Activated CD8-positive, alpha-beta memory T cell treated with anti-CD3 and anti-CD28 coated beads, Interleukin-2, amount 50 U/mL, for 4 hours (primary cell): ENCODE measurements at regions not wholly inside any gene's neighbourhood (a gene's known extent, or its start where the extent isn't known, plus 50 kb on each side); places are given as distances from the start of the nearest gene placed in this dataset.

ENCODE experiments used
- DNase-seq: peaks from one replicate; pipeline ENCODE4 v3.0.0-alpha.2; 2020

GRCh38 chr2:105592288-105592687 is 152.4 kb upstream of the NCK2 start:
- DNase-seq: no peak

- DNase-seq: no peak
Measured at GRCh38 chr2:105590780-105591660, 153.7 kb upstream of the NCK2 start.

GRCh38 chr2:105588581-105588980 is 156.1 kb upstream of the NCK2 start:
- DNase-seq: no peak

GRCh38 chr2:105587637-105588036 is 157.1 kb upstream of the NCK2 start:
- no peak for DNase-seq

- no peak for DNase-seq
Measured at GRCh38 chr2:105584435-105585010, 160.2 kb upstream of the NCK2 start.

GRCh38 chr2:105582952-105583660 is 161.6 kb upstream of the NCK2 start:
- no peak for DNase-seq

- no peak for DNase-seq
Measured at GRCh38 chr2:105581555-105581944, 163.2 kb upstream of the NCK2 start.

- DNase-seq: no peak
Measured at GRCh38 chr2:105580870-105581554, 163.7 kb upstream of the NCK2 start.

GRCh38 chr2:105580216-105580615 is 164.5 kb upstream of the NCK2 start:
- DNase-seq: no peak

GRCh38 chr2:105578166-105578565 is 166.5 kb upstream of the NCK2 start:
- DNase-seq: no peak

GRCh38 chr2:105577762-105578161 is 166.9 kb upstream of the NCK2 start:
- DNase-seq: no peak

- no peak for DNase-seq
Measured at GRCh38 chr2:105576440-105577241, 168.1 kb upstream of the NCK2 start.

- DNase-seq: no peak
Measured at GRCh38 chr2:105576050-105576439, 168.7 kb upstream of the NCK2 start.

GRCh38 chr2:105575499-105576025 is 169.2 kb upstream of the NCK2 start:
- DNase-seq: no peak

GRCh38 chr2:105574796-105575344 is 169.8 kb upstream of the NCK2 start:
- DNase-seq: no peak

- DNase-seq: no peak
Measured at GRCh38 chr2:105573910-105574655, 170.6 kb upstream of the NCK2 start.

- DNase-seq: no peak
Measured at GRCh38 chr2:105573490-105573889, 171.2 kb upstream of the NCK2 start.

- DNase-seq: no peak
Measured at GRCh38 chr2:105571445-105571987, 172.7 kb upstream of the FHL2 start.

- no peak for DNase-seq
Measured at GRCh38 chr2:105570757-105571156, 171.9 kb upstream of the FHL2 start.

- DNase-seq: no peak
Measured at GRCh38 chr2:105570326-105570725, 171.5 kb upstream of the FHL2 start.

- no peak for DNase-seq
Measured at GRCh38 chr2:105569606-105570005, 170.8 kb upstream of the FHL2 start.
